ENCODE measurements at regions not wholly inside any gene's neighbourhood (a gene's known extent, or its start where the extent isn't known, plus 50 kb on each side); places are given as distances from the start of the nearest gene placed in this dataset.
"Not testable (repeated sequence)": the region's sequence is repeated elsewhere in the genome, so short reads cannot be mapped to it uniquely, and the experiment has no call there.

- H3K27ac ChIP-seq, result no peak overlapping the region
- no peaks in the 10 kb centered on the region for H3K9me3 ChIP-seq
- no peak for TF ChIP-seq POLR2A (IDR thresholded peaks at IDR 0.05)
- no peak for TF ChIP-seq CTCF (IDR thresholded peaks at IDR 0.05)
- TF ChIP-seq POLR2AphosphoS5 (IDR thresholded peaks at IDR 0.05; ENCODE audit: insufficient read depth in 1 of 2, low read depth in 1 of 2), result no peak
- H3K4me1 ChIP-seq, result no peaks in the 10 kb centered on the region
- no peak overlapping the region for H3K4me3 ChIP-seq
- H3K36me3 ChIP-seq, result no peaks in the 10 kb centered on the region
- no peak for DNase-seq (ENCODE audit: extremely low spot score in 2 of 2)
- intact Hi-C loops (cut with DNase I), result no loop called here
- no peaks in the 10 kb centered on the region for H3K27me3 ChIP-seq
Observed at GRCh38 chr13:18714889-18715288, 466.7 kb downstream of the TUBA3C start.

GRCh38 chr13:18710673-18711072, 471.0 kb downstream of the TUBA3C start:
- DNase-seq (ENCODE audit: extremely low spot score in 2 of 2); H3K9me3 ChIP-seq; intact Hi-C loops (cut with DNase I); H3K27me3 ChIP-seq; H3K4me3 ChIP-seq; H3K4me1 ChIP-seq; H3K36me3 ChIP-seq; H3K27ac ChIP-seq: not testable (repeated sequence)

- H3K27ac ChIP-seq; H3K9me3 ChIP-seq; H3K4me3 ChIP-seq; DNase-seq (ENCODE audit: extremely low spot score in 2 of 2); H3K27me3 ChIP-seq; H3K36me3 ChIP-seq; H3K4me1 ChIP-seq; intact Hi-C loops (cut with DNase I): not testable (repeated sequence)
Observed at GRCh38 chr13:18706538-18706937, 475.1 kb downstream of the TUBA3C start.

- DNase-seq (ENCODE audit: extremely low spot score in 2 of 2); H3K4me3 ChIP-seq; H3K9me3 ChIP-seq; intact Hi-C loops (cut with DNase I); H3K27me3 ChIP-seq; H3K36me3 ChIP-seq; H3K4me1 ChIP-seq; H3K27ac ChIP-seq: not testable (repeated sequence)
Observed at GRCh38 chr13:18702464-18703247, 479.0 kb downstream of the TUBA3C start.

- H3K27me3 ChIP-seq; H3K27ac ChIP-seq; DNase-seq (ENCODE audit: extremely low spot score in 2 of 2); H3K36me3 ChIP-seq; intact Hi-C loops (cut with DNase I); H3K9me3 ChIP-seq; H3K4me1 ChIP-seq; H3K4me3 ChIP-seq: not testable (repeated sequence)
Observed at GRCh38 chr13:18698332-18698731, 483.3 kb downstream of the TUBA3C start.

GRCh38 chr13:18697851-18698250, 483.8 kb downstream of the TUBA3C start:
- DNase-seq (ENCODE audit: extremely low spot score in 2 of 2); intact Hi-C loops (cut with DNase I); H3K27me3 ChIP-seq; H3K36me3 ChIP-seq; H3K9me3 ChIP-seq; H3K4me1 ChIP-seq; H3K4me3 ChIP-seq; H3K27ac ChIP-seq: not testable (repeated sequence)

- H3K4me3 ChIP-seq; intact Hi-C loops (cut with DNase I); DNase-seq (ENCODE audit: extremely low spot score in 2 of 2); H3K36me3 ChIP-seq; H3K27me3 ChIP-seq; H3K27ac ChIP-seq; H3K4me1 ChIP-seq; H3K9me3 ChIP-seq: not testable (repeated sequence)
Observed at GRCh38 chr13:18697221-18697620, 484.4 kb downstream of the TUBA3C start.

GRCh38 chr13:18677403-18677802, 504.2 kb downstream of the TUBA3C start:
- H3K27me3 ChIP-seq; H3K9me3 ChIP-seq; intact Hi-C loops (cut with DNase I); DNase-seq (ENCODE audit: extremely low spot score in 2 of 2); H3K4me3 ChIP-seq; H3K4me1 ChIP-seq; H3K36me3 ChIP-seq; H3K27ac ChIP-seq: not testable (repeated sequence)

GRCh38 chr13:18675268-18675667, 506.4 kb downstream of the TUBA3C start:
- H3K27ac ChIP-seq; intact Hi-C loops (cut with DNase I); H3K36me3 ChIP-seq; DNase-seq (ENCODE audit: extremely low spot score in 2 of 2); H3K4me3 ChIP-seq; H3K9me3 ChIP-seq; H3K4me1 ChIP-seq; H3K27me3 ChIP-seq: not testable (repeated sequence)

GRCh38 chr13:18673794-18674193, 507.8 kb downstream of the TUBA3C start:
- DNase-seq (ENCODE audit: extremely low spot score in 2 of 2); H3K27ac ChIP-seq; H3K4me1 ChIP-seq; H3K27me3 ChIP-seq; H3K36me3 ChIP-seq; intact Hi-C loops (cut with DNase I); H3K9me3 ChIP-seq; H3K4me3 ChIP-seq: not testable (repeated sequence)

GRCh38 chr13:18666585-18666984, 515.0 kb downstream of the TUBA3C start:
- H3K4me1 ChIP-seq; intact Hi-C loops (cut with DNase I); H3K27ac ChIP-seq; H3K27me3 ChIP-seq; DNase-seq (ENCODE audit: extremely low spot score in 2 of 2); H3K4me3 ChIP-seq; H3K9me3 ChIP-seq; H3K36me3 ChIP-seq: not testable (repeated sequence)

GRCh38 chr13:18665716-18666115, 515.9 kb downstream of the TUBA3C start:
- intact Hi-C loops (cut with DNase I); H3K27ac ChIP-seq; H3K27me3 ChIP-seq; H3K4me3 ChIP-seq; H3K36me3 ChIP-seq; DNase-seq (ENCODE audit: extremely low spot score in 2 of 2); H3K9me3 ChIP-seq; H3K4me1 ChIP-seq: not testable (repeated sequence)

GRCh38 chr13:18665124-18665523, 516.5 kb downstream of the TUBA3C start:
- H3K27me3 ChIP-seq; intact Hi-C loops (cut with DNase I); DNase-seq (ENCODE audit: extremely low spot score in 2 of 2); H3K27ac ChIP-seq; H3K4me1 ChIP-seq; H3K4me3 ChIP-seq; H3K9me3 ChIP-seq; H3K36me3 ChIP-seq: not testable (repeated sequence)
